Dendritic cell treated with granulocyte-macrophage colony-stimulating factor and Interleukin-4, amounts not matched to agents 40 ng/mL and 50 ng/mL, for 4 days (primary cell): ENCODE measurements at regions not wholly inside any gene's neighbourhood (a gene's known extent, or its start where the extent isn't known, plus 50 kb on each side); places are given as distances from the start of the nearest gene placed in this dataset.

ENCODE experiments used
- H3K27ac Mint-ChIP-seq: one replicate; pipeline ENCODE4 v1.8.0; 2022; ENCODE audit warnings: mild to moderate bottlenecking, mixed read lengths
- H3K27me3 Mint-ChIP-seq: one replicate; pipeline ENCODE4 v1.8.0; 2022; ENCODE audit warnings: mild to moderate bottlenecking, mixed read lengths
- H3K36me3 Mint-ChIP-seq: one replicate; pipeline ENCODE4 v1.8.0; 2022; ENCODE audit warnings: low read depth, mixed read lengths
- H3K4me1 Mint-ChIP-seq: one replicate; pipeline ENCODE4 v1.8.0; 2022; ENCODE audit warnings: low read depth, mixed read lengths
- H3K4me3 Mint-ChIP-seq: one replicate; pipeline ENCODE4 v1.8.0; 2022; ENCODE audit warnings: mild to moderate bottlenecking, moderate library complexity, mixed read lengths
- H3K9me3 Mint-ChIP-seq: one replicate; pipeline ENCODE4 v1.8.0; 2022; ENCODE audit warnings: mixed read lengths
- intact Hi-C: fragments of 100-400 bp; cut with micrococcal nuclease; formaldehyde crosslinking; loops from one replicate; pipeline ENCODE4 v1.15.0; 2022

- Mint-ChIP-seq H3K4me3 (no peak overlapping the region), H3K36me3 (no peaks in the 10 kb centered on the region), H3K9me3 (peaks cover 17% of the 10 kb centered on the region), H3K27me3 (no peaks in the 10 kb centered on the region), H3K27ac (no peak overlapping the region), H3K4me1 (no peaks in the 10 kb centered on the region)
- intact Hi-C loops = no loop called here
Measured at GRCh38 chr13:103199380-103200088, 133.3 kb upstream of the SLC10A2 start.

GRCh38 chr13:103196356-103196755 is 130.1 kb upstream of the SLC10A2 start:
- H3K27ac Mint-ChIP-seq = no peak overlapping the region
- peaks cover 17% of the 10 kb centered on the region for H3K9me3 Mint-ChIP-seq
- H3K27me3 Mint-ChIP-seq = no peaks in the 10 kb centered on the region
- intact Hi-C loops = no loop called here
- H3K4me1 Mint-ChIP-seq = no peaks in the 10 kb centered on the region
- no peaks in the 10 kb centered on the region for H3K36me3 Mint-ChIP-seq
- no peak overlapping the region for H3K4me3 Mint-ChIP-seq

- Mint-ChIP-seq H3K9me3 (peaks cover 17% of the 10 kb centered on the region), H3K4me3 (no peak overlapping the region), H3K27ac (no peak overlapping the region), H3K4me1 (no peaks in the 10 kb centered on the region), H3K36me3 (no peaks in the 10 kb centered on the region), H3K27me3 (no peaks in the 10 kb centered on the region)
- intact Hi-C loops = no loop called here
Measured at GRCh38 chr13:103195762-103196161, 129.5 kb upstream of the SLC10A2 start.

- H3K4me3 Mint-ChIP-seq = no peak overlapping the region
- H3K36me3 Mint-ChIP-seq = no peaks in the 10 kb centered on the region
- intact Hi-C loops = no loop called here
- H3K4me1 Mint-ChIP-seq = no peaks in the 10 kb centered on the region
- peaks cover 17% of the 10 kb centered on the region for H3K9me3 Mint-ChIP-seq
- no peak overlapping the region for H3K27ac Mint-ChIP-seq
- no peaks in the 10 kb centered on the region for H3K27me3 Mint-ChIP-seq
Measured at GRCh38 chr13:103194871-103195270, 128.7 kb upstream of the SLC10A2 start.

- intact Hi-C loops = no loop called here
- no peak overlapping the region for H3K4me3 Mint-ChIP-seq
- no peaks in the 10 kb centered on the region for H3K4me1 Mint-ChIP-seq
- no peaks in the 10 kb centered on the region for H3K9me3 Mint-ChIP-seq
- H3K27me3 Mint-ChIP-seq = no peaks in the 10 kb centered on the region
- H3K36me3 Mint-ChIP-seq = no peaks in the 10 kb centered on the region
- no peak overlapping the region for H3K27ac Mint-ChIP-seq
Measured at GRCh38 chr13:103192511-103193135, 126.4 kb upstream of the SLC10A2 start.

- intact Hi-C loops = no loop called here
- no peaks in the 10 kb centered on the region for H3K27me3 Mint-ChIP-seq
- no peaks in the 10 kb centered on the region for H3K9me3 Mint-ChIP-seq
- no peak overlapping the region for H3K27ac Mint-ChIP-seq
- no peaks in the 10 kb centered on the region for H3K36me3 Mint-ChIP-seq
- no peaks in the 10 kb centered on the region for H3K4me1 Mint-ChIP-seq
- no peak overlapping the region for H3K4me3 Mint-ChIP-seq
Measured at GRCh38 chr13:103190841-103191240, 124.6 kb upstream of the SLC10A2 start.

GRCh38 chr13:103188713-103189326 is 122.6 kb upstream of the SLC10A2 start:
- Mint-ChIP-seq H3K9me3 (no peaks in the 10 kb centered on the region), H3K27ac (no peak overlapping the region), H3K4me1 (no peaks in the 10 kb centered on the region), H3K4me3 (no peak overlapping the region), H3K36me3 (no peaks in the 10 kb centered on the region), H3K27me3 (no peaks in the 10 kb centered on the region)
- intact Hi-C loops = no loop called here

GRCh38 chr13:103187721-103188156 is 121.5 kb upstream of the SLC10A2 start:
- Mint-ChIP-seq H3K27ac (no peak overlapping the region), H3K4me3 (no peak overlapping the region), H3K9me3 (no peaks in the 10 kb centered on the region), H3K27me3 (no peaks in the 10 kb centered on the region), H3K36me3 (no peaks in the 10 kb centered on the region), H3K4me1 (no peaks in the 10 kb centered on the region)
- intact Hi-C loops = no loop called here

GRCh38 chr13:103184413-103184812 is 118.2 kb upstream of the SLC10A2 start:
- intact Hi-C loops = no loop called here
- Mint-ChIP-seq H3K4me3 (no peak overlapping the region), H3K4me1 (no peaks in the 10 kb centered on the region)

GRCh38 chr13:103178986-103179943 is 113.0 kb upstream of the SLC10A2 start:
- Mint-ChIP-seq H3K27ac (no peak overlapping the region), H3K27me3 (no peaks in the 10 kb centered on the region), H3K4me3 (no peak overlapping the region), H3K4me1 (no peaks in the 10 kb centered on the region), H3K36me3 (no peaks in the 10 kb centered on the region), H3K9me3 (no peaks in the 10 kb centered on the region)
- intact Hi-C loops = no loop called here

More at GRCh38 chr13:103184413-103184812, 118.2 kb upstream of the SLC10A2 start:
- H3K27ac Mint-ChIP-seq = no peak overlapping the region
- no peaks in the 10 kb centered on the region for H3K27me3 Mint-ChIP-seq
- no peaks in the 10 kb centered on the region for H3K36me3 Mint-ChIP-seq
- H3K9me3 Mint-ChIP-seq = no peaks in the 10 kb centered on the region

- Mint-ChIP-seq H3K9me3 (peaks cover 6% of the 10 kb centered on the region), H3K36me3 (no peaks in the 10 kb centered on the region), H3K4me1 (no peaks in the 10 kb centered on the region), H3K27me3 (no peaks in the 10 kb centered on the region), H3K4me3 (no peak overlapping the region), H3K27ac (no peak overlapping the region)
- intact Hi-C loops = no loop called here
Measured at GRCh38 chr13:103174966-103175365, 108.7 kb upstream of the SLC10A2 start.

- no peaks in the 10 kb centered on the region for H3K36me3 Mint-ChIP-seq
Measured at GRCh38 chr13:103168901-103169508, 102.8 kb upstream of the SLC10A2 start.

GRCh38 chr13:103164251-103164650 is 98.0 kb upstream of the SLC10A2 start:
- H3K27me3 Mint-ChIP-seq = no peaks in the 10 kb centered on the region
- no peaks in the 10 kb centered on the region for H3K36me3 Mint-ChIP-seq
- intact Hi-C loops = no loop called here
- no peak overlapping the region for H3K4me3 Mint-ChIP-seq
- H3K27ac Mint-ChIP-seq = no peak overlapping the region
- H3K4me1 Mint-ChIP-seq = no peaks in the 10 kb centered on the region
- peaks cover 22% of the 10 kb centered on the region for H3K9me3 Mint-ChIP-seq

More at GRCh38 chr13:103168901-103169508, 102.8 kb upstream of the SLC10A2 start:
- Mint-ChIP-seq H3K9me3 (peaks cover 19% of the 10 kb centered on the region), H3K4me3 (no peak overlapping the region), H3K27me3 (no peaks in the 10 kb centered on the region), H3K27ac (no peak overlapping the region), H3K4me1 (no peaks in the 10 kb centered on the region)
- intact Hi-C loops = no loop called here
